Endothelial cell of umbilical vein (primary cell): ENCODE measurements at regions not wholly inside any gene's neighbourhood (a gene's known extent, or its start where the extent isn't known, plus 50 kb on each side); places are given as distances from the start of the nearest gene placed in this dataset.

Source experiments
- BruUV-seq: library from RNA; stranded (reverse); fragments of 400-500 nt; replicated peaks from 2 replicates; lab custom pipeline; 2021; lab: Mats Ljungman, UMichigan
- CTCF ChIA-PET: fragments of 300-600, 350-600 bp; sonication (Branson Sonifier 250); formaldehyde crosslinking; loops from one replicate; lab custom pipeline; 2021; ENCODE audit warnings: antibody characterized with exemption, inconsistent platforms; lab: Charles Lee
- POLR2A ChIA-PET: fragments of 300-600, 350-600 bp; sonication (Branson Sonifier 250); formaldehyde crosslinking; loops from one replicate; lab custom pipeline; 2021; ENCODE audit warnings: antibody characterized with exemption, inconsistent platforms; lab: Charles Lee
- DNase-seq: peaks from one replicate; pipeline ENCODE4 v3.0.0-alpha.2; 2011; ENCODE audit warnings: low read depth, low spot score
- FAIRE-seq: peaks from 2 replicates; lab custom pipeline; 2011; peaks lifted over from hg19 to GRCh38; lab: Jason Lieb, UNC
- H2AFZ ChIP-seq: 2 replicates; pipeline ENCODE4 v1.6.0; 2012; ENCODE audit warnings: low read depth, low read length, control low read depth, inconsistent platforms
- H3K27ac ChIP-seq: 2 replicates; pipeline ENCODE4 v1.5.1; 2011; ENCODE audit warnings: low read depth, mild to moderate bottlenecking, control low read depth, low read length, moderate library complexity; ENCODE audit not compliant: insufficient read depth
- H3K27me3 ChIP-seq, 2 experiments: 2 replicates each; pipeline versions ENCODE4 v1.6.0 to v1.6.1; 2011; ENCODE audit warnings: low read length in 2 of 2, mixed read lengths in 1 of 2; ENCODE audit not compliant: control insufficient read depth in 2 of 2, insufficient read depth in 2 of 2
- H3K36me3 ChIP-seq, 2 experiments: 2 replicates in 1 of 2; 3 replicates in 1 of 2; pipeline ENCODE4 v1.5.1; 2011; ENCODE audit warnings: low read length in 2 of 2, mild to moderate bottlenecking in 1 of 2, moderate library complexity in 1 of 2; ENCODE audit not compliant: control insufficient read depth in 2 of 2, insufficient read depth in 2 of 2; ENCODE audit errors: extremely low read depth in 1 of 2
- H3K4me1 ChIP-seq: 3 replicates; pipeline ENCODE4 v1.5.1; 2011; ENCODE audit warnings: mild to moderate bottlenecking, low read length; ENCODE audit not compliant: control insufficient read depth, insufficient read depth; ENCODE audit errors: extremely low read depth
- H3K4me2 ChIP-seq: 2 replicates; pipeline ENCODE4 v1.6.1; 2011; ENCODE audit warnings: low read length, control low read depth, mixed read lengths; ENCODE audit not compliant: insufficient read depth
- H3K4me3 ChIP-seq, 3 experiments: fragments of 200-600 bp in 1 of 3; sonication (generic), shearing (Covaris generic) in 1 of 3; replicated peaks in 1 of 3; 2 replicates each; pipeline ENCODE4 v1.5.1; 2011 to 2016; ENCODE audit warnings: control low read depth in 3 of 3, low read length in 3 of 3, mild to moderate bottlenecking in 2 of 3, inconsistent platforms in 1 of 3, low read depth in 1 of 3, moderate library complexity in 1 of 3; ENCODE audit not compliant: insufficient read depth in 1 of 3
- H3K79me2 ChIP-seq: 2 replicates; pipeline ENCODE4 v1.6.0; 2012; ENCODE audit warnings: low read length, inconsistent platforms; ENCODE audit not compliant: control insufficient read depth, insufficient read depth
- H3K9ac ChIP-seq: replicated peaks from 2 replicates; pipeline ENCODE3; 2011; ENCODE audit warnings: low read length, control low read depth; ENCODE audit not compliant: insufficient read depth; ENCODE audit errors: extremely low read depth
- H3K9me1 ChIP-seq: replicated peaks from 3 replicates; pipeline ENCODE4 v1.6.0; 2011; ENCODE audit warnings: mild to moderate bottlenecking, low read length; ENCODE audit not compliant: control insufficient read depth, insufficient read depth; ENCODE audit errors: extremely low read depth
- H3K9me3 ChIP-seq: replicated peaks from 2 replicates; pipeline ENCODE4 v1.5.1; 2012; ENCODE audit warnings: low read length, inconsistent platforms; ENCODE audit not compliant: control insufficient read depth, insufficient read depth
- H4K20me1 ChIP-seq: replicated peaks from 2 replicates; pipeline ENCODE3; 2011; ENCODE audit warnings: mild to moderate bottlenecking, low read length; ENCODE audit not compliant: control insufficient read depth, insufficient read depth; ENCODE audit errors: extremely low read depth
- CTCF ChIP-seq, 2 donors: IDR thresholded peaks; 1 replicate in 1 of 2; 2 replicates in 1 of 2; pipeline ENCODE4 v1.5.1; 2011; ENCODE audit warnings: low read length in 2 of 2, mild to moderate bottlenecking in 2 of 2, moderate library complexity in 2 of 2, control low read depth in 1 of 2, inconsistent platforms in 1 of 2, low read depth in 1 of 2; ENCODE audit not compliant: insufficient read depth in 1 of 2; ENCODE audit errors: extremely low read depth in 1 of 2
- EZH2 ChIP-seq: IDR thresholded peaks from 2 replicates; pipeline ENCODE4 v1.6.1; 2012; ENCODE audit warnings: borderline replicate concordance, low read depth, mild to moderate bottlenecking, moderate library complexity, low read length, inconsistent platforms; ENCODE audit not compliant: severe bottlenecking
- FOS ChIP-seq: IDR thresholded peaks from 2 replicates; pipeline ENCODE4 v1.6.1; 2011; ENCODE audit warnings: mild to moderate bottlenecking, low read length, moderate library complexity, borderline replicate concordance; ENCODE audit not compliant: insufficient read depth
- GATA2 ChIP-seq: IDR thresholded peaks from 2 replicates; pipeline ENCODE4 v1.7.0; 2011; ENCODE audit warnings: low read depth, mild to moderate bottlenecking, moderate library complexity, mixed read lengths, low read length; ENCODE audit not compliant: insufficient read length, insufficient read depth
- JUN ChIP-seq: IDR thresholded peaks from 2 replicates; pipeline ENCODE4 v1.6.1; 2011; ENCODE audit warnings: borderline replicate concordance, low read depth; ENCODE audit not compliant: insufficient read length, insufficient read depth
- MAX ChIP-seq: IDR thresholded peaks from 2 replicates; pipeline ENCODE4 v1.6.1; 2011; ENCODE audit not compliant: insufficient read depth, insufficient read length
- MYC ChIP-seq: IDR thresholded peaks from one replicate; pipeline ENCODE4 v1.6.1; 2011; ENCODE audit warnings: mild to moderate bottlenecking, low read depth, low read length
- POLR2A ChIP-seq: IDR thresholded peaks from 2 replicates; pipeline ENCODE4 v1.6.1; 2012; ENCODE audit warnings: low read depth, mild to moderate bottlenecking, control low read depth, low read length
- POLR2AphosphoS5 ChIP-seq: IDR thresholded peaks from 2 replicates; pipeline ENCODE4 v1.6.1; 2012; ENCODE audit warnings: low read depth, mild to moderate bottlenecking, control low read depth, low read length, moderate library complexity; ENCODE audit not compliant: insufficient read depth
- dilution Hi-C: fragments of 300-500 bp; cut with MboI; formaldehyde crosslinking; loops from one replicate; pipeline ENCODE4 v1.15.0; 2019; ENCODE audit warnings: low sequenced_read_pairs; ENCODE audit not compliant: extremely low pct_ligation_motif_present
- intact Hi-C: fragments of 100-400 bp; cut with micrococcal nuclease; formaldehyde crosslinking; loops from one replicate; pipeline ENCODE4 v1.10.0; 2022

DNA sequence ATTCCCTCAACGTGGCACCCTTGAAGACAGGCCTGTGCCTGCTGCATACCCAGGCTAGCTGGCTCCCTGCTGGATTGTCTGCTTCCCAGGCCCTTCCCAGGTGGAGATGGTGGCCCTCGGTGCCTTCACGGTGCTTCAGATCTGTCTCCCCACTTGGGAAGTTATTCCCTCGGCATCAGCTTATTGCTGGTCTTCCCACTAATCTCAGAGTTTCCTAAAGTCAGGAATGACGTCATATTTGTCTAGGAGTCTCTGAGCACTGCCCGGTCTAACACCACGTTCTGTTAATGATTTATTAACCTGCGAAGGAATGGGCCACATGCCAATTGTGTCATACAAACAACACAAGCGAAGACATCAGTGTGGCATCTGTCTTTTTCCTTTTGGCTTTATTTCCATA, 269.8 kb upstream of the ID2 start:
- H3K4me2 ChIP-seq = no peak overlapping the region
- H3K4me3 ChIP-seq = no peak overlapping the region
- no peaks in the 10 kb centered on the region for H3K9me1 ChIP-seq
- POLR2A ChIA-PET = no interaction called here
- dilution Hi-C loops (no loop called here), intact Hi-C loops (no loop called here)
- no peak overlapping the region for H3K9ac ChIP-seq
- FAIRE-seq (no peak), DNase-seq (no peak)
- no TSS peak for BruUV-seq
- no peaks in the 10 kb centered on the region for H3K4me1 ChIP-seq
- no peak overlapping the region for H2AFZ ChIP-seq
- TF ChIP-seq POLR2A = no peak
- TF ChIP-seq GATA2 = no peak
- TF ChIP-seq FOS = no peak
- TF ChIP-seq JUN = no peak
- no peak for TF ChIP-seq CTCF (IDR thresholded peaks at IDR 0.05; ENCODE audit: extremely low read depth in 1 of 2, insufficient read depth in 1 of 2, low read depth in 1 of 2, low read length in 2 of 2)
- no peak for TF ChIP-seq POLR2AphosphoS5
- TF ChIP-seq MAX = no peak
- TF ChIP-seq MYC = no peak
- TF ChIP-seq EZH2 = no peak
- CTCF ChIA-PET = no interaction called here
- no peaks in the 10 kb centered on the region for H3K27me3 ChIP-seq
- H3K27ac ChIP-seq = no peak overlapping the region
- no peaks in the 10 kb centered on the region for H3K36me3 ChIP-seq
- H4K20me1 ChIP-seq = no peaks in the 10 kb centered on the region
- no peaks in the 10 kb centered on the region for H3K79me2 ChIP-seq
- H3K9me3 ChIP-seq = peaks cover 1% of the 10 kb centered on the region
